HCT116 (cell line): ENCODE measurements at regions not wholly inside any gene's neighbourhood (a gene's known extent, or its start where the extent isn't known, plus 50 kb on each side); places are given as distances from the start of the nearest gene placed in this dataset.

Experiments used
- ATAC-seq: fragments of 200-7000 bp; cut with Tn5 transposase; 2 replicates; pipeline ENCODE4 v1.9.1; 2020; ENCODE audit warnings: mild to moderate bottlenecking, moderate library complexity
- BruUV-seq: library from RNA; stranded (reverse); fragments of 400-500 nt; replicated peaks from 2 replicates; lab custom pipeline; 2021; lab: Mats Ljungman, UMichigan
- CTCF ChIA-PET: fragments of 300-600 bp; sonication (Branson Sonifier 250); formaldehyde crosslinking; loops from one replicate; lab custom pipeline; 2021; ENCODE audit warnings: antibody characterized with exemption; lab: Charles Lee
- POLR2A ChIA-PET: fragments of 300-600, 350-600 bp; sonication (Branson Sonifier 250); formaldehyde crosslinking; loops from one replicate; lab custom pipeline; 2021; ENCODE audit warnings: antibody characterized with exemption; lab: Charles Lee
- RAD21 ChIA-PET, 2 experiments: fragments of 300-600 bp; sonication (Branson Sonifier 250); formaldehyde crosslinking; loops; one replicate each; lab custom pipeline; 2023; ENCODE audit warnings: low total read pairs in 2 of 2; ENCODE audit not compliant: uncharacterized antibody in 2 of 2, unreplicated experiment in 2 of 2, low non-redundant PET in 1 of 2; lab: Charles Lee
- DNase-seq: peaks from one replicate; pipeline ENCODE4 v3.0.0-alpha.2; 2010; ENCODE audit warnings: low read depth, low spot score
- H2AFZ ChIP-seq: fragments of 200-600 bp; shearing (Covaris generic), sonication (generic); 2 replicates; pipeline ENCODE4 v1.6.1; 2017; ENCODE audit warnings: low read depth, mixed run types, mixed read lengths, antibody characterized with exemption, low read length; ENCODE audit not compliant: poor library complexity, severe bottlenecking
- H3K27ac ChIP-seq: 2 replicates; pipeline ENCODE4 v1.5.1; 2012; ENCODE audit warnings: low read depth, low read length
- H3K27me3 ChIP-seq: fragments of 200-600 bp; sonication (generic); 2 replicates; pipeline ENCODE4 v1.6.1; 2016; ENCODE audit warnings: mixed run types, low read length, mixed read lengths; ENCODE audit not compliant: insufficient read depth
- H3K36me3 ChIP-seq, 2 experiments: fragments of 200-500 bp in 1 of 2; fragments of 200-600 bp in 1 of 2; sonication (Bioruptor generic) in 1 of 2; sonication (generic) in 1 of 2; 2 replicates each; pipeline versions ENCODE4 v1.5.1 to v1.6.1; 2014 to 2016; ENCODE audit warnings: low read length in 2 of 2, inconsistent platforms in 1 of 2, mixed read lengths in 1 of 2, mixed run types in 1 of 2; ENCODE audit not compliant: insufficient read depth in 2 of 2, control insufficient read depth in 1 of 2
- H3K4me1 ChIP-seq, 2 experiments: fragments of 200-600 bp in 1 of 2; sonication (generic) in 1 of 2; 2 replicates each; pipeline versions ENCODE4 v1.5.1 to v1.6.1; 2012 to 2017; ENCODE audit warnings: low read length in 2 of 2, inconsistent platforms in 1 of 2, mild to moderate bottlenecking in 1 of 2, mixed read lengths in 1 of 2, mixed run types in 1 of 2, moderate library complexity in 1 of 2; ENCODE audit not compliant: insufficient read depth in 2 of 2, control insufficient read depth in 1 of 2
- H3K4me2 ChIP-seq: fragments of 200-600 bp; sonication (generic); 2 replicates; pipeline ENCODE4 v1.6.1; 2017; ENCODE audit warnings: mixed run types, low read length, mixed read lengths
- H3K4me3 ChIP-seq, 2 experiments: fragments of 200-600 bp in 1 of 2; sonication (generic) in 1 of 2; replicated peaks in 1 of 2; 2 replicates each; pipeline ENCODE4 v1.5.1; 2011 to 2016; ENCODE audit warnings: low read length in 2 of 2, control low read depth in 1 of 2, low read depth in 1 of 2, mild to moderate bottlenecking in 1 of 2, mixed read lengths in 1 of 2, mixed run types in 1 of 2
- H3K79me2 ChIP-seq: fragments of 200-600 bp; sonication (generic); 2 replicates; pipeline ENCODE4 v1.6.1; 2017; ENCODE audit warnings: mild to moderate bottlenecking, mixed run types, low read length, moderate library complexity, mixed read lengths; ENCODE audit not compliant: insufficient read depth
- H3K9ac ChIP-seq: fragments of 200-600 bp; sonication (generic); 2 replicates; pipeline ENCODE4 v1.6.1; 2016; ENCODE audit warnings: low read length, mixed read lengths
- H3K9me2 ChIP-seq: fragments of 200-600 bp; sonication (generic), shearing (Covaris generic); 2 replicates; pipeline ENCODE4 v1.6.1; 2017; ENCODE audit warnings: mixed run types, mild to moderate bottlenecking, moderate library complexity; ENCODE audit not compliant: insufficient read depth
- H3K9me3 ChIP-seq, 2 experiments: fragments of 200-500 bp in 1 of 2; fragments of 200-600 bp in 1 of 2; sonication (Bioruptor generic) in 1 of 2; sonication (generic) in 1 of 2; 2 replicates each; pipeline ENCODE4 v1.6.1; 2014 to 2017; ENCODE audit warnings: low read length in 2 of 2, mixed read lengths in 2 of 2, inconsistent platforms in 1 of 2, low read depth in 1 of 2, mild to moderate bottlenecking in 1 of 2, mixed run types in 1 of 2, moderate library complexity in 1 of 2; ENCODE audit not compliant: control insufficient read depth in 1 of 2, insufficient read depth in 1 of 2
- H4K20me1 ChIP-seq: fragments of 200-600 bp; sonication (generic), shearing (Covaris generic); 2 replicates; pipeline ENCODE4 v1.6.1; 2017; ENCODE audit warnings: mixed run types, mild to moderate bottlenecking, moderate library complexity; ENCODE audit not compliant: insufficient read depth
- CBX3 ChIP-seq: IDR thresholded peaks from 2 replicates; pipeline ENCODE4 v1.6.1; 2012; ENCODE audit warnings: low read depth
- CEBPB ChIP-seq: IDR thresholded peaks from 2 replicates; pipeline ENCODE4 v1.6.1; 2012; ENCODE audit warnings: low read depth
- EGR1 ChIP-seq: IDR thresholded peaks from 2 replicates; pipeline ENCODE4 v1.6.1; 2012; ENCODE audit warnings: low read depth
- EZH2 ChIP-seq: fragments of 200-600 bp; sonication (generic); IDR thresholded peaks from 2 replicates; pipeline ENCODE4 v1.6.1; 2017; ENCODE audit warnings: antibody characterized with exemption, mixed run types
- FOSL1 ChIP-seq: IDR thresholded peaks from 2 replicates; pipeline ENCODE4 v1.6.1; 2012; ENCODE audit warnings: low read depth
- POLR2A ChIP-seq: IDR thresholded peaks from 2 replicates; pipeline ENCODE4 v1.7.0; 2011; ENCODE audit warnings: borderline replicate concordance; ENCODE audit not compliant: insufficient read depth, insufficient read length; ENCODE audit errors: extremely low read depth
- POLR2AphosphoS5 ChIP-seq: IDR thresholded peaks from 2 replicates; pipeline ENCODE4 v1.6.1; 2011; ENCODE audit warnings: mild to moderate bottlenecking, low read depth, low read length, moderate library complexity
- SRF ChIP-seq: IDR thresholded peaks from 2 replicates; pipeline ENCODE4 v1.6.1; 2012; ENCODE audit warnings: low read depth
- YY1 ChIP-seq: IDR thresholded peaks from 2 replicates; pipeline ENCODE4 v1.6.1; 2011; ENCODE audit warnings: low read length, low read depth, moderate library complexity, mild to moderate bottlenecking; ENCODE audit not compliant: insufficient replicate concordance; ENCODE audit errors: extremely low read depth
- ZFX ChIP-seq: fragments of 450-650 bp; IDR thresholded peaks from 2 replicates; pipeline ENCODE4 v1.6.1; 2017
- intact Hi-C: fragments of 100-400 bp; cut with micrococcal nuclease; formaldehyde crosslinking; loops from 2 replicates; pipeline ENCODE4 v1.10.0; 2022
- TF ChIP-seq, protein P1 (sequence below): IDR thresholded peaks from 2 replicates; pipeline ENCODE4 v1.6.1; 2011; ENCODE audit warnings: mild to moderate bottlenecking, low read length, moderate library complexity; ENCODE audit not compliant: insufficient replicate concordance; ENCODE audit errors: extremely low read depth
- TF ChIP-seq, protein P2 (sequence below): IDR thresholded peaks from 2 replicates; pipeline ENCODE4 v1.6.1; 2012
- TF ChIP-seq, protein P3 (sequence below): IDR thresholded peaks from 2 replicates; pipeline ENCODE4 v1.6.1; 2012; ENCODE audit warnings: low read depth

DNA sequence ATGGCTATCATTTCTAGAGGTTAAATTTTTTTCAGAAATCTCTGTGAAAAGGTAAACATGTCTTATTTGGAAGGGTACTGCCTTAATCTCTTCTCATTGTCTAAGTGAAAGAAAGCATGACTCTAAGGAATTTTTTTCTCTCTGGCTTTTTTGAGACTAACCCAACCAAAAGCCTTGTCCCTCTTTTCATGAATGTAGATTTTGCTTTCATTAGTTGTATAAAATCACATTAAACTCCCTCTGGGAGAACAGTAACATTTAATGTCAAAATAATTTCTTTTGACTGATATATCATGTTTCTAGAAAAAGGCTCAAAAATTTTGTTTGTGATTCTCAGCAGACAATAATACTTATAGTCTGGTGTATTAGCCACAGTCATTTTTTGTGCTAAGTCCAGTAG lies 168.4 kb upstream of the SPOPL start:
- RAD21 ChIA-PET, result no interaction called here
- ATAC-seq, result no peak

DNA sequence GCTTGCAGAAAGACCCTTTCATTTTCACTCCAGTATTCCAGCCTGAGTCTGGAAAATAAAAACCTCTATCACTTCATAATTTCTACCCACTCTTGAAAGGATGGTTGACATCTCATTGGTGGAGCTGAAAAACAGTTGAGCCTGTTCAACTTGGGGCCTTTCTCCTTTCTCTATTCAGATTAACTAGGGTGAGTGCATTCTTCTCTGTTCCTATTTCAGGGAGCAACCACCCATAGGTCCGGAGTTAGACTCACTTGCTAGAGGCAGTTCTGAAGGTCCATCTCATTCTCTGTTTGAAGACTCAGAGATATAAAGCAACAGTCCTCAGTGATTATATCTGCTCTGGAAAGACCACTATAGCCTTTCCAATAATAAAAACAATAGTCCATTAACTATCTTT lies 167.9 kb upstream of the SPOPL start:
- Histone ChIP-seq H3K27me3 (no peaks in the 10 kb centered on the region), H3K4me2 (no peak overlapping the region), H3K4me3 (no peak overlapping the region), H2AFZ (no peak overlapping the region), H3K79me2 (no peaks in the 10 kb centered on the region), H3K27ac (no peak overlapping the region), H4K20me1 (no peaks in the 10 kb centered on the region), H3K9ac (no peak overlapping the region), H3K36me3 (no peaks in the 10 kb centered on the region), H3K4me1 (no peaks in the 10 kb centered on the region), H3K9me2 (no peaks in the 10 kb centered on the region), H3K9me3 (no peaks in the 10 kb centered on the region)
- ChIA-PET CTCF (no interaction called here), RAD21 (no interaction called here), POLR2A (no interaction called here)
- TF ChIP-seq EGR1 (no peak), SRF (no peak), ZFX (no peak), CEBPB (no peak), POLR2A (no peak), EZH2 (no peak), FOSL1 (no peak), YY1 (no peak), POLR2AphosphoS5 (no peak), CBX3 (no peak)
- TF ChIP-seq, protein P1, sequence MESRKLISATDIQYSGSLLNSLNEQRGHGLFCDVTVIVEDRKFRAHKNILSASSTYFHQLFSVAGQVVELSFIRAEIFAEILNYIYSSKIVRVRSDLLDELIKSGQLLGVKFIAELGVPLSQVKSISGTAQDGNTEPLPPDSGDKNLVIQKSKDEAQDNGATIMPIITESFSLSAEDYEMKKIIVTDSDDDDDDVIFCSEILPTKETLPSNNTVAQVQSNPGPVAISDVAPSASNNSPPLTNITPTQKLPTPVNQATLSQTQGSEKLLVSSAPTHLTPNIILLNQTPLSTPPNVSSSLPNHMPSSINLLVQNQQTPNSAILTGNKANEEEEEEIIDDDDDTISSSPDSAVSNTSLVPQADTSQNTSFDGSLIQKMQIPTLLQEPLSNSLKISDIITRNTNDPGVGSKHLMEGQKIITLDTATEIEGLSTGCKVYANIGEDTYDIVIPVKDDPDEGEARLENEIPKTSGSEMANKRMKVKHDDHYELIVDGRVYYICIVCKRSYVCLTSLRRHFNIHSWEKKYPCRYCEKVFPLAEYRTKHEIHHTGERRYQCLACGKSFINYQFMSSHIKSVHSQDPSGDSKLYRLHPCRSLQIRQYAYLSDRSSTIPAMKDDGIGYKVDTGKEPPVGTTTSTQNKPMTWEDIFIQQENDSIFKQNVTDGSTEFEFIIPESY, result no peak
- TF ChIP-seq, protein P2, sequence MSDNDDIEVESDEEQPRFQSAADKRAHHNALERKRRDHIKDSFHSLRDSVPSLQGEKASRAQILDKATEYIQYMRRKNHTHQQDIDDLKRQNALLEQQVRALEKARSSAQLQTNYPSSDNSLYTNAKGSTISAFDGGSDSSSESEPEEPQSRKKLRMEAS, result no peak
- TF ChIP-seq, protein P3, sequence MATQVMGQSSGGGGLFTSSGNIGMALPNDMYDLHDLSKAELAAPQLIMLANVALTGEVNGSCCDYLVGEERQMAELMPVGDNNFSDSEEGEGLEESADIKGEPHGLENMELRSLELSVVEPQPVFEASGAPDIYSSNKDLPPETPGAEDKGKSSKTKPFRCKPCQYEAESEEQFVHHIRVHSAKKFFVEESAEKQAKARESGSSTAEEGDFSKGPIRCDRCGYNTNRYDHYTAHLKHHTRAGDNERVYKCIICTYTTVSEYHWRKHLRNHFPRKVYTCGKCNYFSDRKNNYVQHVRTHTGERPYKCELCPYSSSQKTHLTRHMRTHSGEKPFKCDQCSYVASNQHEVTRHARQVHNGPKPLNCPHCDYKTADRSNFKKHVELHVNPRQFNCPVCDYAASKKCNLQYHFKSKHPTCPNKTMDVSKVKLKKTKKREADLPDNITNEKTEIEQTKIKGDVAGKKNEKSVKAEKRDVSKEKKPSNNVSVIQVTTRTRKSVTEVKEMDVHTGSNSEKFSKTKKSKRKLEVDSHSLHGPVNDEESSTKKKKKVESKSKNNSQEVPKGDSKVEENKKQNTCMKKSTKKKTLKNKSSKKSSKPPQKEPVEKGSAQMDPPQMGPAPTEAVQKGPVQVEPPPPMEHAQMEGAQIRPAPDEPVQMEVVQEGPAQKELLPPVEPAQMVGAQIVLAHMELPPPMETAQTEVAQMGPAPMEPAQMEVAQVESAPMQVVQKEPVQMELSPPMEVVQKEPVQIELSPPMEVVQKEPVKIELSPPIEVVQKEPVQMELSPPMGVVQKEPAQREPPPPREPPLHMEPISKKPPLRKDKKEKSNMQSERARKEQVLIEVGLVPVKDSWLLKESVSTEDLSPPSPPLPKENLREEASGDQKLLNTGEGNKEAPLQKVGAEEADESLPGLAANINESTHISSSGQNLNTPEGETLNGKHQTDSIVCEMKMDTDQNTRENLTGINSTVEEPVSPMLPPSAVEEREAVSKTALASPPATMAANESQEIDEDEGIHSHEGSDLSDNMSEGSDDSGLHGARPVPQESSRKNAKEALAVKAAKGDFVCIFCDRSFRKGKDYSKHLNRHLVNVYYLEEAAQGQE, result no peak
- ATAC-seq, result no peak
- no peak for DNase-seq
- BruUV-seq, result no TSS peak
- intact Hi-C loops, result no loop called here

More for the DNA sequence above, 168.4 kb upstream of the SPOPL start:
- no peaks in the 10 kb centered on the region for H3K4me1 ChIP-seq
- H3K4me3 ChIP-seq, result no peak overlapping the region
- no TSS peak for BruUV-seq
- H3K27me3 ChIP-seq, result no peaks in the 10 kb centered on the region
- CTCF ChIA-PET, result no interaction called here
- H3K9me2 ChIP-seq, result no peaks in the 10 kb centered on the region
- H3K4me2 ChIP-seq, result no peak overlapping the region
- H3K36me3 ChIP-seq, result no peaks in the 10 kb centered on the region
- H3K9me3 ChIP-seq, result no peaks in the 10 kb centered on the region
- no peak for DNase-seq
- TF ChIP-seq, protein P2, result no peak
- TF ChIP-seq, all 23 proteins: peak for 0
- H3K79me2 ChIP-seq, result no peaks in the 10 kb centered on the region
- H3K9ac ChIP-seq, result no peak overlapping the region
- H3K27ac ChIP-seq, result no peak overlapping the region
- POLR2A ChIA-PET, result no interaction called here
- intact Hi-C loops, result no loop called here
- H4K20me1 ChIP-seq, result no peaks in the 10 kb centered on the region
- no peak overlapping the region for H2AFZ ChIP-seq
